Ectodermal cell (in vitro differentiated cells): ENCODE measurements at regions not wholly inside any gene's neighbourhood (a gene's known extent, or its start where the extent isn't known, plus 50 kb on each side); places are given as distances from the start of the nearest gene placed in this dataset.

ENCODE experiments used
- H3K27ac ChIP-seq: 2 replicates; pipeline ENCODE4 v1.7.0; 2013; ENCODE audit warnings: mild to moderate bottlenecking, low read depth, low read length; ENCODE audit not compliant: insufficient read depth, poor library complexity, severe bottlenecking
- H3K27me3 ChIP-seq: 2 replicates; pipeline ENCODE4 v1.7.0; 2013; ENCODE audit warnings: mild to moderate bottlenecking, low read length; ENCODE audit not compliant: insufficient read depth, control insufficient read depth, poor library complexity, severe bottlenecking
- H3K36me3 ChIP-seq: one replicate; pipeline ENCODE4 v1.7.0; 2013; ENCODE audit warnings: low read length; ENCODE audit not compliant: control insufficient read depth, insufficient read depth
- H3K4me1 ChIP-seq: one replicate; pipeline ENCODE4 v1.7.0; 2013; ENCODE audit warnings: low read length; ENCODE audit not compliant: control insufficient read depth, insufficient read depth
- H3K4me3 ChIP-seq: 2 replicates; pipeline ENCODE4 v1.7.0; 2013; ENCODE audit warnings: low read depth, low read length, control low read depth; ENCODE audit not compliant: insufficient read depth
- H3K9me3 ChIP-seq: 2 replicates; pipeline ENCODE4 v1.7.0; 2013; ENCODE audit warnings: mild to moderate bottlenecking, low read length, moderate library complexity; ENCODE audit not compliant: control insufficient read depth
- WGBS, 2 experiments: methylation state at CpG; one replicate each; pipeline ENCODE4 v1.1.7; 2013; ENCODE audit warnings: missing lambda C conversion rate in 2 of 2; 5-methylcytosine and 5-hydroxymethylcytosine counted together

GRCh38 chr12:93944911-93945310 is 203.5 kb upstream of the PLXNC1 start:
- no peak overlapping the region for H3K4me3 ChIP-seq
- WGBS, 2 experiments: 93 to 100% methylated on average over 1 to 2 of the region's 2 CpGs
- no peak overlapping the region for H3K27ac ChIP-seq
- no peaks in the 10 kb centered on the region for H3K4me1 ChIP-seq
- H3K36me3 ChIP-seq: no peaks in the 10 kb centered on the region
- H3K9me3 ChIP-seq: peaks cover 4% of the 10 kb centered on the region
- no peaks in the 10 kb centered on the region for H3K27me3 ChIP-seq

- H3K9me3 ChIP-seq: peaks cover 5% of the 10 kb centered on the region
- no peak overlapping the region for H3K27ac ChIP-seq
- H3K27me3 ChIP-seq: no peaks in the 10 kb centered on the region
- WGBS, 2 experiments: 74 to 100% methylated on average over 2 of the region's 2 CpGs
- H3K36me3 ChIP-seq: no peaks in the 10 kb centered on the region
- H3K4me1 ChIP-seq: no peaks in the 10 kb centered on the region
- H3K4me3 ChIP-seq: no peak overlapping the region
These were observed 201.7 kb upstream of the PLXNC1 start for GRCh38 chr12:93946542-93947150.

GRCh38 chr12:93947486-93947885 is 200.9 kb upstream of the PLXNC1 start:
- H3K4me3 ChIP-seq: no peak overlapping the region
- peaks cover 5% of the 10 kb centered on the region for H3K9me3 ChIP-seq
- H3K4me1 ChIP-seq: no peaks in the 10 kb centered on the region
- H3K27me3 ChIP-seq: no peaks in the 10 kb centered on the region
- no peaks in the 10 kb centered on the region for H3K36me3 ChIP-seq
- H3K27ac ChIP-seq: no peak overlapping the region
- 94 to 100% methylated on average over 2 to 3 of the region's 3 CpGs for WGBS, 2 experiments

GRCh38 chr12:93950311-93950710 is 198.1 kb upstream of the PLXNC1 start:
- 71 to 95% methylated on average over 1 to 2 of the region's 3 CpGs for WGBS, 2 experiments
- no peak overlapping the region for H3K4me3 ChIP-seq
- no peak overlapping the region for H3K27ac ChIP-seq
- H3K9me3 ChIP-seq: peaks cover 5% of the 10 kb centered on the region
- H3K27me3 ChIP-seq: no peaks in the 10 kb centered on the region
- H3K4me1 ChIP-seq: no peaks in the 10 kb centered on the region
- no peaks in the 10 kb centered on the region for H3K36me3 ChIP-seq

GRCh38 chr12:93954166-93955112 is 193.9 kb upstream of the PLXNC1 start:
- H3K4me1 ChIP-seq: no peaks in the 10 kb centered on the region
- WGBS, 2 experiments: 91 to 92% methylated on average over 9 of the region's 9 CpGs
- no peaks in the 10 kb centered on the region for H3K36me3 ChIP-seq
- H3K27ac ChIP-seq: no peak overlapping the region
- H3K9me3 ChIP-seq: peaks cover 5% of the 10 kb centered on the region
- no peaks in the 10 kb centered on the region for H3K27me3 ChIP-seq
- H3K4me3 ChIP-seq: no peak overlapping the region

GRCh38 chr12:93956551-93956950 is 191.8 kb upstream of the PLXNC1 start:
- Histone ChIP-seq H3K9me3 (no peaks in the 10 kb centered on the region), H3K4me1 (no peaks in the 10 kb centered on the region), H3K27ac (no peak overlapping the region), H3K27me3 (no peaks in the 10 kb centered on the region), H3K36me3 (no peaks in the 10 kb centered on the region), H3K4me3 (no peak overlapping the region)
- 95 to 100% methylated on average over 2 of the region's 2 CpGs for WGBS, 2 experiments

GRCh38 chr12:93957168-93957567 is 191.2 kb upstream of the PLXNC1 start:
- Histone ChIP-seq H3K27me3 (no peaks in the 10 kb centered on the region), H3K36me3 (no peaks in the 10 kb centered on the region), H3K9me3 (no peaks in the 10 kb centered on the region), H3K4me3 (no peak overlapping the region), H3K27ac (no peak overlapping the region), H3K4me1 (no peaks in the 10 kb centered on the region)
- WGBS, 2 experiments: 87 to 97% methylated on average over 1 of the region's 1 CpG

GRCh38 chr12:93957870-93958269 is 190.5 kb upstream of the PLXNC1 start:
- Histone ChIP-seq H3K4me1 (no peaks in the 10 kb centered on the region), H3K27me3 (no peaks in the 10 kb centered on the region), H3K36me3 (no peaks in the 10 kb centered on the region), H3K27ac (no peak overlapping the region), H3K9me3 (no peaks in the 10 kb centered on the region), H3K4me3 (no peak overlapping the region)

- H3K27ac ChIP-seq: no peak overlapping the region
- H3K27me3 ChIP-seq: no peaks in the 10 kb centered on the region
- no peaks in the 10 kb centered on the region for H3K9me3 ChIP-seq
- no peak overlapping the region for H3K4me3 ChIP-seq
- H3K36me3 ChIP-seq: no peaks in the 10 kb centered on the region
- no peaks in the 10 kb centered on the region for H3K4me1 ChIP-seq
- 88% methylated on average over 1 of the region's 1 CpG; no CpG with 5 or more reads in 1 of the 2 experiments for WGBS, 2 experiments
These were observed 188.7 kb upstream of the PLXNC1 start for GRCh38 chr12:93959657-93960056.

- no peak overlapping the region for H3K4me3 ChIP-seq
- no peaks in the 10 kb centered on the region for H3K27me3 ChIP-seq
- no peaks in the 10 kb centered on the region for H3K9me3 ChIP-seq
- 48 to 50% methylated on average over 2 of the region's 2 CpGs for WGBS, 2 experiments
- no peaks in the 10 kb centered on the region for H3K36me3 ChIP-seq
- no peaks in the 10 kb centered on the region for H3K4me1 ChIP-seq
- H3K27ac ChIP-seq: no peak overlapping the region
These were observed 187.9 kb upstream of the PLXNC1 start for GRCh38 chr12:93960521-93960920.
